HepG2 (cell line): ENCODE measurements at regions not wholly inside any gene's neighbourhood (a gene's known extent, or its start where the extent isn't known, plus 50 kb on each side); places are given as distances from the start of the nearest gene placed in this dataset.

Source experiments
- ATAC-seq: fragments of 200-7000 bp; cut with Tn5 transposase; 3 replicates; pipeline ENCODE4 v1.9.1; 2020; ENCODE audit warnings: mild to moderate bottlenecking, moderate library complexity
- BruUV-seq: library from RNA; stranded (reverse); fragments of 400-500 nt; replicated peaks from 2 replicates; lab custom pipeline; 2021; lab: Mats Ljungman, UMichigan
- CTCF ChIA-PET: fragments of 300-600 bp; formaldehyde crosslinking; extraction: SDS; loops from one replicate; lab custom pipeline; 2021; ENCODE audit warnings: low total read pairs, inconsistent platforms, low intra/inter-chr PET ratio; lab: Yijun Ruan, JAX
- POLR2A ChIA-PET: fragments of 350-600 bp; sonication (Branson Sonifier 250); formaldehyde crosslinking; loops from one replicate; lab custom pipeline; 2020; ENCODE audit warnings: antibody characterized with exemption, inconsistent platforms; lab: Yijun Ruan, JAX
- DNase-seq: peaks from one replicate; pipeline ENCODE4 v3.0.0-alpha.2; 2015; ENCODE audit warnings: low spot score
- FAIRE-seq: peaks from 3 replicates; lab custom pipeline; 2011; peaks lifted over from hg19 to GRCh38; lab: Jason Lieb, UNC
- H2AFZ ChIP-seq: one replicate; pipeline ENCODE4 v1.6.1; 2011; ENCODE audit warnings: low read length, inconsistent platforms
- H3K27ac ChIP-seq: fragments of 300-600 bp; 3 replicates; pipeline ENCODE4 v1.8.0; 2011; ENCODE audit warnings: mixed run types, mild to moderate bottlenecking, mixed read lengths, low read length, inconsistent platforms; ENCODE audit not compliant: insufficient read depth; ENCODE audit errors: extremely low read length
- H3K27me3 ChIP-seq, 2 experiments: fragments of 200-600 bp in 1 of 2; 2 replicates in 1 of 2; 3 replicates in 1 of 2; pipeline versions ENCODE4 v1.6.0 to v1.8.0; 2011; ENCODE audit warnings: low read length in 2 of 2, mild to moderate bottlenecking in 2 of 2, moderate library complexity in 2 of 2, inconsistent platforms in 1 of 2; ENCODE audit not compliant: insufficient read depth in 2 of 2, control insufficient read depth in 1 of 2
- H3K36me3 ChIP-seq, 2 experiments: fragments of 200-600 bp in 1 of 2; replicated peaks in 1 of 2; 2 replicates in 1 of 2; 3 replicates in 1 of 2; pipeline versions ENCODE4 v1.5.1 to v1.8.0; 2011; ENCODE audit warnings: low read length in 2 of 2, inconsistent platforms in 1 of 2; ENCODE audit not compliant: insufficient read depth in 2 of 2, control insufficient read depth in 1 of 2
- H3K4me1 ChIP-seq: 2 replicates; pipeline ENCODE4 v1.5.1; 2012; ENCODE audit warnings: low read length, inconsistent platforms; ENCODE audit not compliant: insufficient read depth
- H3K4me2 ChIP-seq: 2 replicates; pipeline ENCODE4 v1.6.0; 2011; ENCODE audit warnings: low read depth, low read length, inconsistent platforms
- H3K4me3 ChIP-seq, 3 experiments: fragments of 200-600 bp in 1 of 3; sonication (generic), shearing (Covaris generic) in 1 of 3; replicated peaks in 1 of 3; 2 replicates each; pipeline ENCODE4 v1.5.1; 2011 to 2016; ENCODE audit warnings: low read length in 3 of 3, inconsistent platforms in 2 of 3, low read depth in 2 of 3, mild to moderate bottlenecking in 2 of 3, control low read depth in 1 of 3, mixed read lengths in 1 of 3; ENCODE audit not compliant: insufficient read depth in 1 of 3
- H3K79me2 ChIP-seq: one replicate; pipeline ENCODE4 v1.6.1; 2011; ENCODE audit warnings: low read length, inconsistent platforms; ENCODE audit not compliant: insufficient read depth
- H3K9ac ChIP-seq: 2 replicates; pipeline ENCODE4 v1.6.0; 2011; ENCODE audit warnings: mild to moderate bottlenecking, low read depth, low read length, inconsistent platforms; ENCODE audit not compliant: insufficient read depth
- H3K9me3 ChIP-seq: 2 replicates; pipeline ENCODE4 v1.5.1; 2012; ENCODE audit warnings: mild to moderate bottlenecking, low read length
- H4K20me1 ChIP-seq: 2 replicates; pipeline ENCODE4 v1.6.0; 2011; ENCODE audit warnings: inconsistent platforms, mild to moderate bottlenecking, low read length, moderate library complexity; ENCODE audit not compliant: insufficient read depth
- FOXO1 ChIP-seq: sonication (generic); formaldehyde crosslinking; IDR thresholded peaks from 2 replicates; pipeline ENCODE4 v1.4.0; 2020; ENCODE audit warnings: missing genetic modification reagents
- MTF1 ChIP-seq: sonication (generic); formaldehyde crosslinking; IDR thresholded peaks from 2 replicates; pipeline ENCODE4 v1.5.0; 2020; ENCODE audit warnings: missing genetic modification reagents
- NFE2 ChIP-seq: sonication (generic); formaldehyde crosslinking; IDR thresholded peaks from 2 replicates; pipeline ENCODE4 v1.4.0; 2020; ENCODE audit warnings: missing genetic modification reagents
- PRMT3 ChIP-seq: sonication (generic); formaldehyde crosslinking; IDR thresholded peaks from 2 replicates; pipeline ENCODE4 v1.8.1; 2022; ENCODE audit warnings: low read depth, mild to moderate bottlenecking, moderate library complexity, missing genetic modification reagents, borderline replicate concordance
- TAF15 ChIP-seq: fragments of 200-400 bp; formaldehyde crosslinking; IDR thresholded peaks from one replicate; pipeline ENCODE4 v1.6.1; 2018; ENCODE audit warnings: mild to moderate bottlenecking, low read depth, low read length; ENCODE audit not compliant: poor library complexity, severe bottlenecking
- THYN1 ChIP-seq: sonication (generic); formaldehyde crosslinking; IDR thresholded peaks from 2 replicates; pipeline ENCODE4 v1.8.1; 2023; ENCODE audit warnings: low read depth, mild to moderate bottlenecking, moderate library complexity, missing genetic modification reagents, borderline replicate concordance
- YY1 ChIP-seq: IDR thresholded peaks from 2 replicates; pipeline ENCODE4 v1.6.1; 2011; ENCODE audit warnings: low read length, low read depth, moderate library complexity, mild to moderate bottlenecking; ENCODE audit not compliant: insufficient read depth, insufficient replicate concordance
- ZNF574 ChIP-seq: sonication (generic); formaldehyde crosslinking; IDR thresholded peaks from 2 replicates; pipeline ENCODE4 v1.4.0; 2020; ENCODE audit warnings: missing genetic modification reagents
- WGBS: methylation state at CpG from one replicate; pipeline ENCODE4 v1.1.6; 2017; ENCODE audit warnings: low lambda C conversion rate; 5-methylcytosine and 5-hydroxymethylcytosine counted together
- in situ Hi-C: cut with HindIII; loops from 2 replicates; pipeline ENCODE4 v1.10.0; 2017; ENCODE audit warnings: low pct_unique_long_range_greater_than_20kb; ENCODE audit not compliant: extremely low pct_ligation_motif_present
- intact Hi-C: fragments of 100-400 bp; cut with micrococcal nuclease; formaldehyde crosslinking; loops from one replicate; pipeline ENCODE4 v1.10.0; 2022; ENCODE audit not compliant: unreplicated experiment
- TF ChIP-seq, protein P1 (sequence below): sonication (generic); formaldehyde crosslinking; IDR thresholded peaks from 2 replicates; pipeline ENCODE4 v1.4.0; 2020; ENCODE audit warnings: missing genetic modification reagents

GRCh38 chr4:106852426-106852825, 183.7 kb downstream of the DKK2 start (continued):
- TF ChIP-seq, protein P1, sequence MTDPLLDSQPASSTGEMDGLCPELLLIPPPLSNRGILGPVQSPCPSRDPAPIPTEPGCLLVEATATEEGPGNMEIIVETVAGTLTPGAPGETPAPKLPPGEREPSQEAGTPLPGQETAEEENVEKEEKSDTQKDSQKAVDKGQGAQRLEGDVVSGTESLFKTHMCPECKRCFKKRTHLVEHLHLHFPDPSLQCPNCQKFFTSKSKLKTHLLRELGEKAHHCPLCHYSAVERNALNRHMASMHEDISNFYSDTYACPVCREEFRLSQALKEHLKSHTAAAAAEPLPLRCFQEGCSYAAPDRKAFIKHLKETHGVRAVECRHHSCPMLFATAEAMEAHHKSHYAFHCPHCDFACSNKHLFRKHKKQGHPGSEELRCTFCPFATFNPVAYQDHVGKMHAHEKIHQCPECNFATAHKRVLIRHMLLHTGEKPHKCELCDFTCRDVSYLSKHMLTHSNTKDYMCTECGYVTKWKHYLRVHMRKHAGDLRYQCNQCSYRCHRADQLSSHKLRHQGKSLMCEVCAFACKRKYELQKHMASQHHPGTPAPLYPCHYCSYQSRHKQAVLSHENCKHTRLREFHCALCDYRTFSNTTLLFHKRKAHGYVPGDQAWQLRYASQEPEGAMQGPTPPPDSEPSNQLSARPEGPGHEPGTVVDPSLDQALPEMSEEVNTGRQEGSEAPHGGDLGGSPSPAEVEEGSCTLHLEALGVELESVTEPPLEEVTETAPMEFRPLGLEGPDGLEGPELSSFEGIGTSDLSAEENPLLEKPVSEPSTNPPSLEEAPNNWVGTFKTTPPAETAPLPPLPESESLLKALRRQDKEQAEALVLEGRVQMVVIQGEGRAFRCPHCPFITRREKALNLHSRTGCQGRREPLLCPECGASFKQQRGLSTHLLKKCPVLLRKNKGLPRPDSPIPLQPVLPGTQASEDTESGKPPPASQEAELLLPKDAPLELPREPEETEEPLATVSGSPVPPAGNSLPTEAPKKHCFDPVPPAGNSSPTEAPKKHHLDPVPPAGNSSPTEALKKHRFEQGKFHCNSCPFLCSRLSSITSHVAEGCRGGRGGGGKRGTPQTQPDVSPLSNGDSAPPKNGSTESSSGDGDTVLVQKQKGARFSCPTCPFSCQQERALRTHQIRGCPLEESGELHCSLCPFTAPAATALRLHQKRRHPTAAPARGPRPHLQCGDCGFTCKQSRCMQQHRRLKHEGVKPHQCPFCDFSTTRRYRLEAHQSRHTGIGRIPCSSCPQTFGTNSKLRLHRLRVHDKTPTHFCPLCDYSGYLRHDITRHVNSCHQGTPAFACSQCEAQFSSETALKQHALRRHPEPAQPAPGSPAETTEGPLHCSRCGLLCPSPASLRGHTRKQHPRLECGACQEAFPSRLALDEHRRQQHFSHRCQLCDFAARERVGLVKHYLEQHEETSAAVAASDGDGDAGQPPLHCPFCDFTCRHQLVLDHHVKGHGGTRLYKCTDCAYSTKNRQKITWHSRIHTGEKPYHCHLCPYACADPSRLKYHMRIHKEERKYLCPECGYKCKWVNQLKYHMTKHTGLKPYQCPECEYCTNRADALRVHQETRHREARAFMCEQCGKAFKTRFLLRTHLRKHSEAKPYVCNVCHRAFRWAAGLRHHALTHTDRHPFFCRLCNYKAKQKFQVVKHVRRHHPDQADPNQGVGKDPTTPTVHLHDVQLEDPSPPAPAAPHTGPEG (CRISPR knock-in tag) = no peak
- TF ChIP-seq MTF1 (CRISPR knock-in tag) = no peak
- no peak for TF ChIP-seq NFE2 (CRISPR knock-in tag)
- TF ChIP-seq PRMT3 (CRISPR knock-in tag) = no peak

GRCh38 chr4:106851726-106852125, 184.4 kb downstream of the DKK2 start:
- Histone ChIP-seq H3K4me1 (no peaks in the 10 kb centered on the region), H3K4me2 (no peak overlapping the region), H4K20me1 (no peaks in the 10 kb centered on the region), H3K27ac (no peak overlapping the region), H3K9ac (no peak overlapping the region), H3K27me3 (no peaks in the 10 kb centered on the region), H3K9me3 (no peaks in the 10 kb centered on the region), H3K79me2 (no peaks in the 10 kb centered on the region), H2AFZ (no peak overlapping the region), H3K36me3 (no peaks in the 10 kb centered on the region), H3K4me3 (no peak overlapping the region)
- BruUV-seq = no TSS peak
- ATAC-seq (no peak), FAIRE-seq (no peak), DNase-seq (no peak)
- CTCF ChIA-PET = no interaction called here
- 4% methylated on average over 1 of the region's 1 CpG for WGBS
- no peak for TF ChIP-seq THYN1
- no peak for TF ChIP-seq ZNF574 (CRISPR knock-in tag)
- no peak for TF ChIP-seq TAF15
- no peak for TF ChIP-seq FOXO1 (CRISPR knock-in tag)
- TF ChIP-seq YY1 = no peak
- POLR2A ChIA-PET = no interaction called here
- intact Hi-C loops = no loop called here
- in situ Hi-C loops = no loop called here
